Skin of body (tissue), 1 donor: ENCODE measurements at regions not wholly inside any gene's neighbourhood (a gene's known extent, or its start where the extent isn't known, plus 50 kb on each side); places are given as distances from the start of the nearest gene placed in this dataset.

ENCODE experiments used
- DNase-seq: peaks from one replicate; lab custom pipeline; 2025; lab: John Stamatoyannopoulos, UW

GRCh38 chr1:36582066-36582755, 99.5 kb upstream of the CSF3R start:
- DNase-seq, result no peak

GRCh38 chr1:36580524-36580923, 97.8 kb upstream of the CSF3R start:
- DNase-seq, result no peak

GRCh38 chr1:36579039-36579438, 96.3 kb upstream of the CSF3R start:
- DNase-seq, result no peak

GRCh38 chr1:36576551-36577110, 93.9 kb upstream of the CSF3R start:
- no peak for DNase-seq

- peak; percentile 4 for DNase-seq
Observed at GRCh38 chr1:36576118-36576517, 93.4 kb upstream of the CSF3R start.

- DNase-seq, result no peak
Observed at GRCh38 chr1:36573445-36573844, 90.7 kb upstream of the CSF3R start.

- DNase-seq, result no peak
Observed at GRCh38 chr1:36572906-36573305, 90.2 kb upstream of the CSF3R start.

- no peak for DNase-seq
Observed at GRCh38 chr1:36572142-36572715, 89.5 kb upstream of the CSF3R start.

GRCh38 chr1:36571106-36571505, 88.4 kb upstream of the CSF3R start:
- no peak for DNase-seq

- DNase-seq, result no peak
Observed at GRCh38 chr1:36570478-36571060, 87.9 kb upstream of the CSF3R start.

GRCh38 chr1:36570006-36570405, 87.3 kb upstream of the CSF3R start:
- DNase-seq, result no peak

GRCh38 chr1:36567601-36568341, 85.1 kb upstream of the CSF3R start:
- DNase-seq, result no peak

- DNase-seq, result no peak
Observed at GRCh38 chr1:36565576-36566501, 83.1 kb upstream of the CSF3R start.

GRCh38 chr1:36562181-36562685, 79.5 kb upstream of the CSF3R start:
- DNase-seq, result no peak

- no peak for DNase-seq
Observed at GRCh38 chr1:36561361-36561724, 78.6 kb upstream of the CSF3R start.

GRCh38 chr1:36560621-36561360, 78.1 kb upstream of the CSF3R start:
- DNase-seq, result no peak

- no peak for DNase-seq
Observed at GRCh38 chr1:36560177-36560576, 77.5 kb upstream of the CSF3R start.

GRCh38 chr1:36559061-36559460, 76.3 kb upstream of the CSF3R start:
- DNase-seq, result no peak

GRCh38 chr1:36557041-36558000, 74.6 kb upstream of the CSF3R start:
- no peak for DNase-seq
